ENCODE measurements at regions not wholly inside any gene's neighbourhood (a gene's known extent, or its start where the extent isn't known, plus 50 kb on each side); places are given as distances from the start of the nearest gene placed in this dataset.
"Not testable (repeated sequence)": the region's sequence is repeated elsewhere in the genome, so short reads cannot be mapped to it uniquely, and the experiment has no call there.

DNA sequence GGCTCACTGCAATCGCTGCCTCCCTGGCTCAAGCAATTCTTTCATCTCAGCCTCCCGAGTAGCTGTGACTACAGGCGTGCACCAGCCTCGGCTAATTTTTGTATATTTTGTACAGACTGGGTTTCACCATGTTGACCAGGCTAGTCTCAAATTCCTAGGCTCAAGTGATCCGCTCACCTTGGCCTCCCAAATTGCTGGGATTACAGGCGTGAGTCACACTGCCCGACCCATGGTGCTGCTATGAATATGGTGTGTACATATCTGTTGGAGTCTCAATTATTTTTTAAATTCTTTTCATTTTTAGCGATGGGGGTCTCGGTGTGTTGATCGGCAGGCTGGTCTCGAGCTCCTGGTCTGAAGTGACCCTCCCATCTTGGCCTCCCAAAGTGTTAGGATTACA lies 78.0 kb upstream of the PRKX start:
- H3K4me1 ChIP-seq = no peaks in the 10 kb centered on the region
- no peak overlapping the region for H3K4me3 ChIP-seq
- H3K27me3 ChIP-seq = no peaks in the 10 kb centered on the region
- no peak for DNase-seq
- H3K27ac ChIP-seq = no peak overlapping the region
- H3K36me3 ChIP-seq = no peaks in the 10 kb centered on the region
- H3K9me3 ChIP-seq = no peaks in the 10 kb centered on the region
- TF ChIP-seq CTCF (IDR thresholded peaks at IDR 0.05) (no peak), POLR2A (IDR thresholded peaks at IDR 0.05) (no peak)

DNA sequence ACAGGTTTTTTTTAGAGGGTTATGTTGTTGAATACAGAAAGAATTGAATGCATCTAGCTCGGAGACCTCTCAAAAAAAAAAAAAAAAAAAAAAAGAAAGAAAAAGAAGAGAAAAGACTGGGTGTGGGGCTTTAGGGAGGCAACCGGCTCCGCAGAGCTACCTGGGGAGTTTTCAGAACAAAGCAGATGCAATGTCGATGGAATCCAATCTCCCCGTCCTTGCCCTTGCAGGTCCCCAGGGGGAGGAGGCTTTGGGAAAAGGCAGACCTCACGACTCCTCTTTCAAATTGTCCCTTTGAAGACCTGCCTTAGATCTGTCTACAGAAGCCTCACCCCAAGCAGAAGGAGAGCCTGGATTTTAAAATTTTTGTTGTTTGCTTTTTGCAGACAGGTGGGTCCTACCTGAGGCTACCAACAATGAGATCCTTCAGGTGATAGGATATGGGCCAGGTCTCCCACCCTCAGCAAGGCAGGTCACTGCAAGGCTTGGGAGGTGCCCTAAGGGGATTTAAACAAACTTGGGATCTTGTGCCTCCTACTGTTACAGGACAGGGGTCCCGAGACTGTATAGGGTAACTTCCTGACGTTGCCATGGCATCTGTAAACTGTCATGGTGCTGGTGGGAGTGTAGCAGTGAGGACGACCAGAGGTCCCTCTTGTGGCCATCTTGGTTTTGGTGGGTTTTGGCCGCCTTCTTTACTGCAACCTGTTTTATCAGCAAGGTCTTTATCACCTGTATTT lies 75.2 kb upstream of the PRKX start:
- Histone ChIP-seq H3K9me3 (no peaks in the 10 kb centered on the region), H3K27ac (no peak overlapping the region), H3K4me1 (no peaks in the 10 kb centered on the region), H3K27me3 (no peaks in the 10 kb centered on the region), H3K36me3 (no peaks in the 10 kb centered on the region), H3K4me3 (no peak overlapping the region)
- no peak for TF ChIP-seq CTCF (IDR thresholded peaks at IDR 0.05)
- no peak for TF ChIP-seq POLR2A (IDR thresholded peaks at IDR 0.05)
- no peak for DNase-seq

GRCh38 chrX:3787856-3788255 lies 74.4 kb upstream of the PRKX start:
- H3K36me3 ChIP-seq = no peaks in the 10 kb centered on the region
- H3K27ac ChIP-seq = no peak overlapping the region
- H3K9me3 ChIP-seq = no peaks in the 10 kb centered on the region
- H3K27me3 ChIP-seq = no peaks in the 10 kb centered on the region
- TF ChIP-seq POLR2A (IDR thresholded peaks at IDR 0.05) (no peak), CTCF (IDR thresholded peaks at IDR 0.05) (no peak)
- DNase-seq = no peak
- no peaks in the 10 kb centered on the region for H3K4me1 ChIP-seq
- H3K4me3 ChIP-seq = no peak overlapping the region

GRCh38 chrX:3785822-3786221 lies 72.4 kb upstream of the PRKX start:
- H3K36me3 ChIP-seq, H3K4me3 ChIP-seq, H3K27me3 ChIP-seq, H3K4me1 ChIP-seq, DNase-seq, H3K9me3 ChIP-seq, H3K27ac ChIP-seq: not testable (repeated sequence)

DNA sequence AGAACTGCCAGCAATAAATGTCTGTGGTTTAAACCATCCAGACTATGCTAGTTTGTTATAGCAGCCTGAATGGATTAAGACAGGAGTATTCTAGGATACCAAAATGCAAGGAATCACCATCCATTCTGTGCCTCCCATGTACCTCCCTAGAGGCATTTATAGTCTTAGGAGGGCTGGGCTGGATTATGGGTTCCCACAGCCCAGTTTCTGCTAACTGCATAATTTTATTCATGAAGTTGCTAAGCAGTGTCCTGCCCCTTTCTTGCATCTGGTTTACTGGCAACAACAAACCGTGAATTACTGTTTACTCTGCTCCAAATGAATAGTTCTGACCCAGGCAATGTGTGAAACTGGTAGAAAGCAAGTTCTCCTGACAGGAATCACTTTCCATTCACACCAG lies 67.1 kb upstream of the PRKX start:
- Histone ChIP-seq H3K4me1 (no peaks in the 10 kb centered on the region), H3K27ac (no peak overlapping the region), H3K36me3 (no peaks in the 10 kb centered on the region), H3K27me3 (no peaks in the 10 kb centered on the region), H3K4me3 (no peak overlapping the region), H3K9me3 (no peaks in the 10 kb centered on the region)
- no peak for TF ChIP-seq POLR2A (IDR thresholded peaks at IDR 0.05)
- TF ChIP-seq CTCF (IDR thresholded peaks at IDR 0.05) = no peak
- DNase-seq = no peak

GRCh38 chrX:3779546-3779945 lies 66.1 kb upstream of the PRKX start:
- H3K4me1 ChIP-seq = no peaks in the 10 kb centered on the region
- no peak overlapping the region for H3K27ac ChIP-seq
- no peak for TF ChIP-seq POLR2A (IDR thresholded peaks at IDR 0.05)
- no peak for TF ChIP-seq CTCF (IDR thresholded peaks at IDR 0.05)
- no peak for DNase-seq
- no peak overlapping the region for H3K4me3 ChIP-seq
- no peaks in the 10 kb centered on the region for H3K36me3 ChIP-seq
- H3K9me3 ChIP-seq = no peaks in the 10 kb centered on the region
- no peaks in the 10 kb centered on the region for H3K27me3 ChIP-seq

Measured in Peyer's patch (tissue), 4 donors.